Hepatocyte (in vitro differentiated cells): ENCODE measurements at regions not wholly inside any gene's neighbourhood (a gene's known extent, or its start where the extent isn't known, plus 50 kb on each side); places are given as distances from the start of the nearest gene placed in this dataset.
A peak's percentile ranks its signal among the peaks of the same experiment; 100 is the strongest.

ENCODE experiments used
- DNase-seq: peaks from one replicate; pipeline ENCODE4 v3.0.0-alpha.2; 2016; ENCODE audit warnings: low spot score
- H2AFZ ChIP-seq: fragments of 200-600 bp; sonication (generic); 2 replicates; pipeline ENCODE4 v1.6.0; 2016; ENCODE audit warnings: antibody characterized with exemption, mild to moderate bottlenecking
- H3K27ac ChIP-seq: fragments of 200-600 bp; sonication (generic); 2 replicates; pipeline ENCODE4 v1.5.1; 2016; ENCODE audit warnings: mild to moderate bottlenecking
- H3K27me3 ChIP-seq: fragments of 200-600 bp; sonication (generic); 2 replicates; pipeline ENCODE4 v1.6.1; 2016
- H3K36me3 ChIP-seq: fragments of 200-600 bp; sonication (generic); replicated peaks from 2 replicates; pipeline ENCODE4 v1.5.1; 2016; ENCODE audit warnings: low read depth; ENCODE audit not compliant: insufficient read depth
- H3K4me1 ChIP-seq: fragments of 200-600 bp; sonication (generic); 2 replicates; pipeline ENCODE4 v1.5.1; 2016; ENCODE audit warnings: mild to moderate bottlenecking, moderate library complexity; ENCODE audit not compliant: insufficient read depth
- H3K4me2 ChIP-seq: fragments of 200-600 bp; sonication (generic); 2 replicates; pipeline ENCODE4 v1.6.0; 2016
- H3K4me3 ChIP-seq: fragments of 200-600 bp; sonication (generic); 2 replicates; pipeline ENCODE4 v1.5.1; 2016; ENCODE audit warnings: mild to moderate bottlenecking
- H3K79me2 ChIP-seq: fragments of 200-600 bp; sonication (generic); 2 replicates; pipeline ENCODE4 v1.6.0; 2017; ENCODE audit warnings: mild to moderate bottlenecking
- H3K9me2 ChIP-seq: fragments of 200-600 bp; sonication (generic); replicated peaks from 2 replicates; pipeline ENCODE4 v1.6.0; 2017; ENCODE audit warnings: mild to moderate bottlenecking; ENCODE audit not compliant: insufficient read depth
- H3K9me3 ChIP-seq: fragments of 200-600 bp; sonication (generic); 2 replicates; pipeline ENCODE4 v1.5.1; 2016; ENCODE audit warnings: low read depth, mild to moderate bottlenecking
- H4K20me1 ChIP-seq: fragments of 200-600 bp; sonication (generic); 2 replicates; pipeline ENCODE4 v1.6.0; 2016; ENCODE audit warnings: mild to moderate bottlenecking; ENCODE audit not compliant: insufficient read depth, poor library complexity, severe bottlenecking
- CTCF ChIP-seq: fragments of 200-600 bp; sonication (generic); IDR thresholded peaks from 2 replicates; pipeline ENCODE4 v1.5.1; 2016; ENCODE audit warnings: antibody characterized with exemption, mild to moderate bottlenecking; ENCODE audit not compliant: poor library complexity
- EZH2 ChIP-seq: fragments of 200-600 bp; sonication (generic); IDR thresholded peaks from 2 replicates; pipeline ENCODE4 v1.6.1; 2016; ENCODE audit warnings: antibody characterized with exemption, mild to moderate bottlenecking, borderline replicate concordance
- EZH2phosphoT487 ChIP-seq: fragments of 200-600 bp; sonication (generic); IDR thresholded peaks from one replicate; pipeline ENCODE4 v1.6.1; 2018; ENCODE audit warnings: antibody characterized with exemption, mild to moderate bottlenecking, low read depth, moderate library complexity; ENCODE audit not compliant: unreplicated experiment, severe bottlenecking
- WGBS: methylation state at CpG from one replicate; pipeline ENCODE4 v1.1.6; 2016; ENCODE audit warnings: low lambda C conversion rate; ENCODE audit errors: missing lambda C conversion rate; 5-methylcytosine and 5-hydroxymethylcytosine counted together

GRCh38 chr6:74167976-74168375 lies 472.0 kb downstream of the CD109 start:
- no peak overlapping the region for H3K27ac ChIP-seq

GRCh38 chr6:74167511-74167910 lies 471.5 kb downstream of the CD109 start:
- Histone ChIP-seq H3K4me3 (no peak overlapping the region), H3K4me1 (peaks cover 5% of the 10 kb centered on the region), H3K36me3 (no peaks in the 10 kb centered on the region), H3K27ac (no peak overlapping the region), H4K20me1 (no peaks in the 10 kb centered on the region), H3K9me2 (no peaks in the 10 kb centered on the region), H2AFZ (no peak overlapping the region), H3K4me2 (no peak overlapping the region), H3K27me3 (no peaks in the 10 kb centered on the region), H3K79me2 (no peaks in the 10 kb centered on the region), H3K9me3 (no peaks in the 10 kb centered on the region)
- 50% methylated on average over 1 of the region's 1 CpG for WGBS
- no peak for DNase-seq
- TF ChIP-seq EZH2 (no peak), CTCF (no peak), EZH2phosphoT487 (no peak)

More at GRCh38 chr6:74167976-74168375, 472.0 kb downstream of the CD109 start:
- TF ChIP-seq EZH2 (no peak), CTCF (no peak), EZH2phosphoT487 (no peak)
- no peaks in the 10 kb centered on the region for H3K27me3 ChIP-seq
- H2AFZ ChIP-seq, result no peak overlapping the region
- H3K4me3 ChIP-seq, result no peak overlapping the region
- H3K36me3 ChIP-seq, result no peaks in the 10 kb centered on the region
- peaks cover 5% of the 10 kb centered on the region for H3K4me1 ChIP-seq
- 63% methylated on average over 1 of the region's 1 CpG for WGBS
- no peaks in the 10 kb centered on the region for H3K79me2 ChIP-seq
- no peaks in the 10 kb centered on the region for H3K9me2 ChIP-seq
- H3K9me3 ChIP-seq, result no peaks in the 10 kb centered on the region
- H4K20me1 ChIP-seq, result no peaks in the 10 kb centered on the region
- no peak overlapping the region for H3K4me2 ChIP-seq
- no peak for DNase-seq

DNA sequence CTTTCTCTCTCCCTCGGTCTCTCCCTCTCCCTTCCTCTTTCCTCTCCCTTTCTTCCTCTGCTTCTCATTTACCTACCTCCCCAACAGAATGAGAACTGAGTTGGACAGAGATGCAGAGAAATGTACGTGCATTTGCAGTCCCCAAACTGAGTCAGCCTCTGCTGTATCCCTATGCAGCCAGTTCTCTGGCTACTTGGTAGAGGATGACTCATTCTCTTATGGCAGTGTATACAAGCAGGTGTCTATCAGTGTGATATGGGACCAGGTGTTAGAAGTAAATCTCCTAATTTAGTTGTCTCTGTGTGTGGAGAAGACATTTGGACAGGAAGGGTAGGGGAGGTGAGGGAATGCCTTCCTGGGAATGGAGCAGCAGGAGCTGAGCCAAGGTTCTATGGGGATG lies 470.8 kb downstream of the CD109 start:
- Histone ChIP-seq H3K4me2 (no peak overlapping the region), H3K27me3 (no peaks in the 10 kb centered on the region), H3K27ac (no peak overlapping the region), H4K20me1 (no peaks in the 10 kb centered on the region), H3K4me3 (no peak overlapping the region), H3K79me2 (no peaks in the 10 kb centered on the region), H3K36me3 (no peaks in the 10 kb centered on the region), H3K9me3 (no peaks in the 10 kb centered on the region), H3K9me2 (no peaks in the 10 kb centered on the region), H2AFZ (no peak overlapping the region), H3K4me1 (peaks cover 5% of the 10 kb centered on the region)
- DNase-seq, result peak; percentile 11
- WGBS, result 43% methylated on average over 2 of the region's 2 CpGs
- TF ChIP-seq EZH2, result no peak
- no peak for TF ChIP-seq CTCF
- TF ChIP-seq EZH2phosphoT487, result no peak

GRCh38 chr6:74161380-74161779 lies 465.4 kb downstream of the CD109 start:
- Histone ChIP-seq H3K27me3 (no peaks in the 10 kb centered on the region), H3K4me3 (no peak overlapping the region), H2AFZ (no peak overlapping the region), H3K4me2 (no peak overlapping the region), H4K20me1 (no peaks in the 10 kb centered on the region), H3K9me2 (no peaks in the 10 kb centered on the region), H3K27ac (no peak overlapping the region), H3K4me1 (peaks cover 2% of the 10 kb centered on the region), H3K9me3 (no peaks in the 10 kb centered on the region), H3K36me3 (no peaks in the 10 kb centered on the region), H3K79me2 (no peaks in the 10 kb centered on the region)
- TF ChIP-seq EZH2phosphoT487 (no peak), EZH2 (no peak), CTCF (no peak)
- DNase-seq, result no peak
